ENCODE measurements at regions not wholly inside any gene's neighbourhood (a gene's known extent, or its start where the extent isn't known, plus 50 kb on each side); places are given as distances from the start of the nearest gene placed in this dataset.

- Histone ChIP-seq H3K27me3 (no peaks in the 10 kb centered on the region), H3K4me3 (no peak overlapping the region), H3K9me3 (ENCODE audit: low read depth) (no peaks in the 10 kb centered on the region), H3K27ac (peak overlapping the region; percentile 18), H4K20me1 (ENCODE audit: insufficient read depth, poor library complexity, severe bottlenecking) (no peaks in the 10 kb centered on the region), H2AFZ (no peak overlapping the region), H3K9me2 (replicated peaks; ENCODE audit: insufficient read depth) (no peaks in the 10 kb centered on the region), H3K36me3 (replicated peaks; ENCODE audit: insufficient read depth, low read depth) (no peaks in the 10 kb centered on the region), H3K4me1 (ENCODE audit: insufficient read depth) (no peaks in the 10 kb centered on the region), H3K4me2 (no peak overlapping the region), H3K79me2 (no peaks in the 10 kb centered on the region)
- TF ChIP-seq EZH2phosphoT487 (IDR thresholded peaks at IDR 0.05; ENCODE audit: low read depth, severe bottlenecking, unreplicated experiment) = no peak
- no peak for TF ChIP-seq EZH2 (IDR thresholded peaks at IDR 0.05; ENCODE audit: borderline replicate concordance)
- no peak for TF ChIP-seq CTCF (IDR thresholded peaks at IDR 0.05; ENCODE audit: poor library complexity)
- 54% methylated on average over 5 of the region's 5 CpGs for WGBS (ENCODE audit: low lambda C conversion rate, missing lambda C conversion rate)
- DNase-seq (ENCODE audit: low spot score) = peak; percentile 43
Observed at GRCh38 chr1:222288053-222288452, 259.9 kb downstream of the HHIPL2 start.

- TF ChIP-seq EZH2phosphoT487 (IDR thresholded peaks at IDR 0.05; ENCODE audit: low read depth, severe bottlenecking, unreplicated experiment) (no peak), EZH2 (IDR thresholded peaks at IDR 0.05; ENCODE audit: borderline replicate concordance) (no peak), CTCF (IDR thresholded peaks at IDR 0.05; ENCODE audit: poor library complexity) (no peak)
- Histone ChIP-seq H3K79me2 (no peaks in the 10 kb centered on the region), H3K4me1 (ENCODE audit: insufficient read depth) (no peaks in the 10 kb centered on the region), H3K4me3 (no peak overlapping the region), H3K36me3 (replicated peaks; ENCODE audit: insufficient read depth, low read depth) (no peaks in the 10 kb centered on the region), H3K9me3 (ENCODE audit: low read depth) (no peaks in the 10 kb centered on the region), H3K4me2 (no peak overlapping the region), H3K9me2 (replicated peaks; ENCODE audit: insufficient read depth) (no peaks in the 10 kb centered on the region), H4K20me1 (ENCODE audit: insufficient read depth, poor library complexity, severe bottlenecking) (no peaks in the 10 kb centered on the region), H3K27me3 (no peaks in the 10 kb centered on the region), H2AFZ (no peak overlapping the region), H3K27ac (no peak overlapping the region)
- WGBS (ENCODE audit: low lambda C conversion rate, missing lambda C conversion rate) = 79% methylated on average over 3 of the region's 3 CpGs
- no peak for DNase-seq (ENCODE audit: low spot score)
Observed at GRCh38 chr1:222286011-222286410, 261.9 kb downstream of the HHIPL2 start.

- Histone ChIP-seq H3K36me3 (replicated peaks; ENCODE audit: insufficient read depth, low read depth) (no peaks in the 10 kb centered on the region), H3K4me1 (ENCODE audit: insufficient read depth) (no peaks in the 10 kb centered on the region), H4K20me1 (ENCODE audit: insufficient read depth, poor library complexity, severe bottlenecking) (no peaks in the 10 kb centered on the region), H2AFZ (no peak overlapping the region), H3K79me2 (no peaks in the 10 kb centered on the region), H3K27me3 (no peaks in the 10 kb centered on the region), H3K4me3 (no peak overlapping the region), H3K9me3 (ENCODE audit: low read depth) (no peaks in the 10 kb centered on the region), H3K9me2 (replicated peaks; ENCODE audit: insufficient read depth) (no peaks in the 10 kb centered on the region), H3K4me2 (no peak overlapping the region), H3K27ac (no peak overlapping the region)
- TF ChIP-seq EZH2 (IDR thresholded peaks at IDR 0.05; ENCODE audit: borderline replicate concordance) (no peak), CTCF (IDR thresholded peaks at IDR 0.05; ENCODE audit: poor library complexity) (no peak), EZH2phosphoT487 (IDR thresholded peaks at IDR 0.05; ENCODE audit: low read depth, severe bottlenecking, unreplicated experiment) (no peak)
- DNase-seq (ENCODE audit: low spot score) = no peak
- WGBS (ENCODE audit: low lambda C conversion rate, missing lambda C conversion rate) = 90% methylated on average over 1 of the region's 1 CpG
Observed at GRCh38 chr1:222285526-222285925, 262.4 kb downstream of the HHIPL2 start.

GRCh38 chr1:222284466-222284865 lies 263.4 kb downstream of the HHIPL2 start:
- Histone ChIP-seq H3K27me3 (no peaks in the 10 kb centered on the region), H4K20me1 (ENCODE audit: insufficient read depth, poor library complexity, severe bottlenecking) (no peaks in the 10 kb centered on the region), H3K4me2 (no peak overlapping the region), H3K27ac (no peak overlapping the region), H2AFZ (no peak overlapping the region), H3K9me2 (replicated peaks; ENCODE audit: insufficient read depth) (no peaks in the 10 kb centered on the region), H3K9me3 (ENCODE audit: low read depth) (no peaks in the 10 kb centered on the region), H3K36me3 (replicated peaks; ENCODE audit: insufficient read depth, low read depth) (no peaks in the 10 kb centered on the region), H3K4me1 (ENCODE audit: insufficient read depth) (no peaks in the 10 kb centered on the region), H3K4me3 (no peak overlapping the region), H3K79me2 (no peaks in the 10 kb centered on the region)
- TF ChIP-seq CTCF (IDR thresholded peaks at IDR 0.05; ENCODE audit: poor library complexity) = no peak
- TF ChIP-seq EZH2phosphoT487 (IDR thresholded peaks at IDR 0.05; ENCODE audit: low read depth, severe bottlenecking, unreplicated experiment) = no peak
- no peak for TF ChIP-seq EZH2 (IDR thresholded peaks at IDR 0.05; ENCODE audit: borderline replicate concordance)
- no peak for DNase-seq (ENCODE audit: low spot score)

Measured in hepatocyte (in vitro differentiated cells).